HepG2 (cell line): ENCODE measurements at regions not wholly inside any gene's neighbourhood (a gene's known extent, or its start where the extent isn't known, plus 50 kb on each side); places are given as distances from the start of the nearest gene placed in this dataset.

Source experiments
- FOXP4 ChIP-seq: sonication (generic); formaldehyde crosslinking; IDR thresholded peaks from 2 replicates; pipeline ENCODE4 v1.4.0; 2020; ENCODE audit warnings: missing genetic modification reagents
- NFIC ChIP-seq: IDR thresholded peaks from 2 replicates; pipeline ENCODE4 v1.6.1; 2012; ENCODE audit warnings: mild to moderate bottlenecking, low read length, inconsistent platforms
- PAX8 ChIP-seq: sonication (generic); formaldehyde crosslinking; IDR thresholded peaks from 2 replicates; pipeline ENCODE4 v1.8.0; 2022; ENCODE audit warnings: mild to moderate bottlenecking, missing genetic modification reagents, borderline replicate concordance
- PAXIP1 ChIP-seq: sonication (generic); formaldehyde crosslinking; conservative IDR thresholded peaks from 2 replicates; pipeline ENCODE4 v1.4.0; 2020; ENCODE audit warnings: mild to moderate bottlenecking, missing genetic modification reagents, moderate library complexity
- PRDM15 ChIP-seq: sonication (generic); formaldehyde crosslinking; IDR thresholded peaks from 2 replicates; pipeline ENCODE4 v1.4.0; 2020; ENCODE audit warnings: missing genetic modification reagents
- REST ChIP-seq, 2 experiments: IDR thresholded peaks; 2 replicates each; pipeline ENCODE4 v1.6.1; 2011 to 2012; ENCODE audit warnings: low read length in 2 of 2, borderline replicate concordance in 1 of 2, low read depth in 1 of 2, mild to moderate bottlenecking in 1 of 2, moderate library complexity in 1 of 2
- THAP8 ChIP-seq: sonication (generic); formaldehyde crosslinking; IDR thresholded peaks from 2 replicates; pipeline ENCODE4 v1.5.1; 2020; ENCODE audit warnings: missing genetic modification reagents, mild to moderate bottlenecking, borderline replicate concordance
- THYN1 ChIP-seq: sonication (generic); formaldehyde crosslinking; IDR thresholded peaks from 2 replicates; pipeline ENCODE4 v1.8.1; 2023; ENCODE audit warnings: low read depth, mild to moderate bottlenecking, moderate library complexity, missing genetic modification reagents, borderline replicate concordance
- TMF1 ChIP-seq: sonication (generic); formaldehyde crosslinking; IDR thresholded peaks from 2 replicates; pipeline ENCODE4 v1.8.1; 2022; ENCODE audit warnings: low read depth, missing genetic modification reagents
- YY1 ChIP-seq: IDR thresholded peaks from 2 replicates; pipeline ENCODE4 v1.6.1; 2011; ENCODE audit warnings: low read length, low read depth, moderate library complexity, mild to moderate bottlenecking; ENCODE audit not compliant: insufficient read depth, insufficient replicate concordance

GRCh38 chr3:110344897-110345767, 726.5 kb upstream of the NECTIN3 start (continued):
- TF ChIP-seq PRDM15 (CRISPR knock-in tag) (no peak), REST (IDR thresholded peaks at IDR 0.05; ENCODE audit: borderline replicate concordance in 1 of 2, low read depth in 1 of 2, low read length in 2 of 2) (no peak), THYN1 (CRISPR knock-in tag) (no peak), THAP8 (CRISPR knock-in tag) (no peak), TMF1 (no peak), PAXIP1 (CRISPR knock-in tag) (peak; percentile 78), PAX8 (CRISPR knock-in tag) (no peak), NFIC (peak; percentile 56; the same call in 1 of the 2 replicates), FOXP4 (CRISPR knock-in tag) (peak; percentile 66; the same call in 1 of the 2 replicates), YY1 (no peak)
